Upper lobe of left lung (tissue), 6 donors: ENCODE measurements at regions not wholly inside any gene's neighbourhood (a gene's known extent, or its start where the extent isn't known, plus 50 kb on each side); places are given as distances from the start of the nearest gene placed in this dataset.

Experiments
- ATAC-seq, 2 donors: fragments of 200-7000 bp; cut with Tn5 transposase; one replicate each; pipeline ENCODE4 v1.9.1; 2022; ENCODE audit warnings: mild to moderate bottlenecking in 2 of 2, moderate library complexity in 2 of 2; ENCODE audit not compliant: low FRiP score in 2 of 2
- DNase-seq, 2 donors: peaks; one replicate each; pipeline ENCODE4 v3.0.0-alpha.2; 2019 to 2020
- H3K27ac ChIP-seq, 4 donors: fragments of 200-600 bp; sonication (generic); one replicate each; pipeline ENCODE4 v1.5.1; 2016 to 2019
- H3K27me3 ChIP-seq, 4 donors: fragments of 200-600 bp; sonication (generic); one replicate each; pipeline ENCODE4 v1.5.1; 2017 to 2019
- H3K36me3 ChIP-seq, 4 donors: fragments of 200-600 bp; sonication (generic); one replicate each; pipeline ENCODE4 v1.5.1; 2016 to 2019
- H3K4me1 ChIP-seq, 4 donors: fragments of 200-600 bp; sonication (generic); one replicate each; pipeline ENCODE4 v1.5.1; 2018 to 2019
- H3K4me3 ChIP-seq, 4 donors: fragments of 200-600 bp; sonication (generic); one replicate each; pipeline ENCODE4 v1.5.1; 2017 to 2019; ENCODE audit warnings: mild to moderate bottlenecking in 2 of 4, moderate library complexity in 1 of 4
- H3K9me3 ChIP-seq, 4 donors: fragments of 200-600 bp; sonication (generic); one replicate each; pipeline ENCODE4 v1.5.1; 2018 to 2019
- EP300 ChIP-seq, 4 donors: sonication (generic); formaldehyde crosslinking; IDR thresholded peaks; one replicate each; pipeline ENCODE4 v1.5.1; 2017; ENCODE audit warnings: antibody characterized with exemption in 4 of 4, control low read depth in 2 of 4
- POLR2A ChIP-seq, 4 donors: fragments of 450-650 bp; IDR thresholded peaks; one replicate each; pipeline ENCODE4 v1.5.1; 2016 to 2017; ENCODE audit warnings: antibody characterized with exemption in 4 of 4, mild to moderate bottlenecking in 2 of 4
- POLR2AphosphoS5 ChIP-seq, 2 donors: sonication (generic); formaldehyde crosslinking; IDR thresholded peaks; one replicate each; pipeline ENCODE4 v1.5.1; 2017; ENCODE audit warnings: antibody characterized with exemption in 2 of 2
- WGBS, 2 donors: methylation state at CpG; one replicate each; pipeline ENCODE4 v1.1.5; 2017 to 2018; 5-methylcytosine and 5-hydroxymethylcytosine counted together
- TF ChIP-seq, protein P1 (sequence below), 6 experiments: fragments of 450-650 bp in 4 of 6; fragments of 200-600 bp in 2 of 6; sonication (generic) in 2 of 6; IDR thresholded peaks; one replicate each; pipeline ENCODE4 v1.5.1; 2016 to 2019; ENCODE audit warnings: antibody characterized with exemption in 6 of 6
- donor health status: DM: no; HTN: no; CAD: no; lungs with moderate emphysema.
- donor health status: DM: no; HTN: yes; CAD: no; lungs with severe emphysema.

DNA sequence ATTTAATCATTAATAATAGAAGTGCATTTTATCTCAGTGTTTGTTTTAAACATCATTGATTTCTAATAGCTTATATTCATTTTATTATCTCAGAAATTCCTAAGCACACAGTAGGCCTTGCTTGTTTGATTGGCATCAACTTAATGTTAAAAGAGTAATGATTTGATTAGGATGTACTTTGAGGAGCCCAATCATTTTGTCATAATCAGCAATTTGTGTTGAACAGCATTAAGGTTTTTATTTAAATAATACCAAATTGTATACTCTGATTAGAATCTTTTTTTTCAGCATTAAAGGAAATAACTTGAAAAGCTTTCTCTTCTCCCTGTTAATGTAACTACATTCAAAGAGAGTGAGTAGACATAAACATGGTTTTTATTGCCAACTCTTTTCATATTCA is 2262.0 kb upstream of the TENM3 start:
- TF ChIP-seq POLR2A (IDR thresholded peaks at IDR 0.05) (no peak), POLR2AphosphoS5 (IDR thresholded peaks at IDR 0.05) (no peak), EP300 (IDR thresholded peaks at IDR 0.05) (no peak)
- TF ChIP-seq, protein P1, sequence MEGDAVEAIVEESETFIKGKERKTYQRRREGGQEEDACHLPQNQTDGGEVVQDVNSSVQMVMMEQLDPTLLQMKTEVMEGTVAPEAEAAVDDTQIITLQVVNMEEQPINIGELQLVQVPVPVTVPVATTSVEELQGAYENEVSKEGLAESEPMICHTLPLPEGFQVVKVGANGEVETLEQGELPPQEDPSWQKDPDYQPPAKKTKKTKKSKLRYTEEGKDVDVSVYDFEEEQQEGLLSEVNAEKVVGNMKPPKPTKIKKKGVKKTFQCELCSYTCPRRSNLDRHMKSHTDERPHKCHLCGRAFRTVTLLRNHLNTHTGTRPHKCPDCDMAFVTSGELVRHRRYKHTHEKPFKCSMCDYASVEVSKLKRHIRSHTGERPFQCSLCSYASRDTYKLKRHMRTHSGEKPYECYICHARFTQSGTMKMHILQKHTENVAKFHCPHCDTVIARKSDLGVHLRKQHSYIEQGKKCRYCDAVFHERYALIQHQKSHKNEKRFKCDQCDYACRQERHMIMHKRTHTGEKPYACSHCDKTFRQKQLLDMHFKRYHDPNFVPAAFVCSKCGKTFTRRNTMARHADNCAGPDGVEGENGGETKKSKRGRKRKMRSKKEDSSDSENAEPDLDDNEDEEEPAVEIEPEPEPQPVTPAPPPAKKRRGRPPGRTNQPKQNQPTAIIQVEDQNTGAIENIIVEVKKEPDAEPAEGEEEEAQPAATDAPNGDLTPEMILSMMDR (IDR thresholded peaks at IDR 0.05), result no peak
- Histone ChIP-seq H3K27ac (no peak overlapping the region), H3K27me3 (no peaks in the 10 kb centered on the region), H3K4me1 (no peaks in the 10 kb centered on the region), H3K4me3 (no peak overlapping the region), H3K36me3 (no peaks in the 10 kb centered on the region), H3K9me3 (no peaks in the 10 kb centered on the region)
- no peak for ATAC-seq
- DNase-seq, result no peak

- Histone ChIP-seq H3K9me3 (no peaks in the 10 kb centered on the region), H3K4me3 (no peak overlapping the region), H3K4me1 (no peaks in the 10 kb centered on the region), H3K27ac (no peak overlapping the region), H3K27me3 (no peaks in the 10 kb centered on the region), H3K36me3 (no peaks in the 10 kb centered on the region)
- TF ChIP-seq, protein P1 (IDR thresholded peaks at IDR 0.05), result no peak
- no peak for TF ChIP-seq POLR2AphosphoS5 (IDR thresholded peaks at IDR 0.05)
- TF ChIP-seq POLR2A (IDR thresholded peaks at IDR 0.05), result no peak
- no peak for TF ChIP-seq EP300 (IDR thresholded peaks at IDR 0.05)
- no peak for DNase-seq
- ATAC-seq, result peak in 1 of 2 donors; percentile 80
- WGBS, 2 donors, result 68 to 78% methylated on average over 4 of the region's 4 CpGs
Measured at GRCh38 chr4:179989975-179990374, 2253.2 kb upstream of the TENM3 start.

GRCh38 chr4:180009316-180009715 is 2233.9 kb upstream of the TENM3 start:
- TF ChIP-seq EP300 (IDR thresholded peaks at IDR 0.05), result no peak
- TF ChIP-seq, protein P1 (IDR thresholded peaks at IDR 0.05), result no peak
- TF ChIP-seq POLR2AphosphoS5 (IDR thresholded peaks at IDR 0.05), result no peak
- no peak for TF ChIP-seq POLR2A (IDR thresholded peaks at IDR 0.05)
- Histone ChIP-seq H3K36me3 (no peaks in the 10 kb centered on the region), H3K4me1 (no peaks in the 10 kb centered on the region), H3K4me3 (no peak overlapping the region), H3K27me3 (no peaks in the 10 kb centered on the region), H3K9me3 (no peaks in the 10 kb centered on the region), H3K27ac (no peak overlapping the region)
- DNase-seq (no peak), ATAC-seq (no peak)
- 60 to 69% methylated on average over 2 of the region's 2 CpGs for WGBS, 2 donors

GRCh38 chr4:180028682-180029081 is 2214.5 kb upstream of the TENM3 start:
- no peaks in the 10 kb centered on the region for H3K27me3 ChIP-seq
- no peak overlapping the region for H3K27ac ChIP-seq
- DNase-seq (peak in 1 of 2 donors; percentile 27), ATAC-seq (no peak)
- no peak overlapping the region for H3K4me3 ChIP-seq
- H3K4me1 ChIP-seq, result no peaks in the 10 kb centered on the region
- no peaks in the 10 kb centered on the region for H3K36me3 ChIP-seq
- TF ChIP-seq POLR2A (IDR thresholded peaks at IDR 0.05), result no peak
- WGBS, 2 donors, result 60 to 62% methylated on average over 8 of the region's 8 CpGs
- no peaks in the 10 kb centered on the region for H3K9me3 ChIP-seq

DNA sequence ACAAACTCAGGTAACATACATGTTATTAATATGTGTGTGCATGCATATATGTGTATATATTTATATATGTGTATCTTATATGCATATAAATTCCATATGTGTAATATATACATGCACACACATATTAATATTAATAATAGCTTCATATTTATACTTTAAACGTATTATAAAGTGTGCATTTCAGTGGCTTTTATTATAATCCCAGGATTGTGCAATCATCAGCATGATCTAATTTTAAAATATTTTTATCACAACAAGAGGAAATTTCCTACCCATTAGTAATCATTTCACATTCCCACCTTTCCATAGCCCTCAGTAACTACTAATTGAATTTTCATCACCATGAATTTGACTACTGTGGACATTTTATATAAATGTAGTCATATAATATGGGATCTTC is 2211.9 kb upstream of the TENM3 start:
- H3K27ac ChIP-seq, result no peak overlapping the region
- no peaks in the 10 kb centered on the region for H3K4me1 ChIP-seq
- H3K27me3 ChIP-seq, result no peaks in the 10 kb centered on the region
- ATAC-seq (no peak), DNase-seq (no peak)
- H3K4me3 ChIP-seq, result no peak overlapping the region
- TF ChIP-seq POLR2AphosphoS5 (IDR thresholded peaks at IDR 0.05), result no peak
- TF ChIP-seq EP300 (IDR thresholded peaks at IDR 0.05), result no peak
- TF ChIP-seq POLR2A (IDR thresholded peaks at IDR 0.05), result no peak
- TF ChIP-seq, protein P1 (IDR thresholded peaks at IDR 0.05), result no peak
- no peaks in the 10 kb centered on the region for H3K36me3 ChIP-seq
- H3K9me3 ChIP-seq, result no peaks in the 10 kb centered on the region
- 76 to 77% methylated on average over 1 of the region's 1 CpG for WGBS, 2 donors
